SU-DHL-6 (cell line): ENCODE measurements at regions not wholly inside any gene's neighbourhood (a gene's known extent, or its start where the extent isn't known, plus 50 kb on each side); places are given as distances from the start of the nearest gene placed in this dataset.

Experiments
- CTCF ChIP-seq: fragments of 200-600 bp; sonication (generic); IDR thresholded peaks from one replicate; pipeline ENCODE4 v1.5.1; 2017; ENCODE audit warnings: antibody characterized with exemption, mild to moderate bottlenecking, low read length, moderate library complexity; ENCODE audit not compliant: insufficient read depth, poor library complexity, severe bottlenecking
- EZH2phosphoT487 ChIP-seq: fragments of 200-600 bp; sonication (generic), shearing (Covaris generic); conservative IDR thresholded peaks from 2 replicates; pipeline ENCODE4 v1.6.1; 2018; ENCODE audit warnings: mild to moderate bottlenecking, antibody characterized with exemption, low read length, moderate library complexity, mixed read lengths

GRCh38 chr13:87452281-87452680 is 218.9 kb upstream of the SLITRK5 start:
- TF ChIP-seq CTCF (no peak), EZH2phosphoT487 (no peak)
